Testis (tissue), 2 donors: ENCODE measurements at regions not wholly inside any gene's neighbourhood (a gene's known extent, or its start where the extent isn't known, plus 50 kb on each side); places are given as distances from the start of the nearest gene placed in this dataset.

Experiments used
- POLR2A ChIP-seq: fragments of 450-650 bp; IDR thresholded peaks from one replicate; pipeline ENCODE4 v1.6.1; 2017; ENCODE audit warnings: antibody characterized with exemption, mild to moderate bottlenecking, moderate library complexity
- TF ChIP-seq, protein P1 (sequence below), 3 experiments: fragments of 450-650 bp in 2 of 3; fragments of 200-600 bp in 1 of 3; sonication (generic) in 1 of 3; IDR thresholded peaks; one replicate each; pipeline ENCODE4 v1.5.1; 2016 to 2019; ENCODE audit warnings: antibody characterized with exemption in 3 of 3, mild to moderate bottlenecking in 2 of 3, moderate library complexity in 1 of 3

DNA sequence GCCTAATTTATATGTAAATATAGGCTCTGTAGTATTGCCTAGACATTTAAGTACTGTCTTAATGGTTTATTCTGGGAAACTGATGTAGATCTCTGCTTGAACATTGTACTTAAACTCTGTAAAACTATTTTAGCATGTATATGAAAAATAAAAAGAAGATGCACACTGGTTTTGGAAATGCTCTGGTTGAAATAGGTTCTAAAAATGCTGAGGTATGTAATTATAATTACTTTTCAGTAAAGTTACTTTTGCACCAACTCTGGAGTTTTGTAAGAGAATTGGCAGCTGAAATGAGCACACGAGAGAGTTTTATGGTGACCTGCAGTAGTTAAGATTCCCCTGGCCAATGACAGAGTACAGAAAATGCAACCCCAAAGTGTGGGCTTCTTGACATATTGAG is 353.9 kb downstream of the ATP23 start:
- TF ChIP-seq, protein P1, sequence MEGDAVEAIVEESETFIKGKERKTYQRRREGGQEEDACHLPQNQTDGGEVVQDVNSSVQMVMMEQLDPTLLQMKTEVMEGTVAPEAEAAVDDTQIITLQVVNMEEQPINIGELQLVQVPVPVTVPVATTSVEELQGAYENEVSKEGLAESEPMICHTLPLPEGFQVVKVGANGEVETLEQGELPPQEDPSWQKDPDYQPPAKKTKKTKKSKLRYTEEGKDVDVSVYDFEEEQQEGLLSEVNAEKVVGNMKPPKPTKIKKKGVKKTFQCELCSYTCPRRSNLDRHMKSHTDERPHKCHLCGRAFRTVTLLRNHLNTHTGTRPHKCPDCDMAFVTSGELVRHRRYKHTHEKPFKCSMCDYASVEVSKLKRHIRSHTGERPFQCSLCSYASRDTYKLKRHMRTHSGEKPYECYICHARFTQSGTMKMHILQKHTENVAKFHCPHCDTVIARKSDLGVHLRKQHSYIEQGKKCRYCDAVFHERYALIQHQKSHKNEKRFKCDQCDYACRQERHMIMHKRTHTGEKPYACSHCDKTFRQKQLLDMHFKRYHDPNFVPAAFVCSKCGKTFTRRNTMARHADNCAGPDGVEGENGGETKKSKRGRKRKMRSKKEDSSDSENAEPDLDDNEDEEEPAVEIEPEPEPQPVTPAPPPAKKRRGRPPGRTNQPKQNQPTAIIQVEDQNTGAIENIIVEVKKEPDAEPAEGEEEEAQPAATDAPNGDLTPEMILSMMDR (IDR thresholded peaks at IDR 0.05): no peak
- TF ChIP-seq POLR2A: no peak
